ENCODE measurements at regions not wholly inside any gene's neighbourhood (a gene's known extent, or its start where the extent isn't known, plus 50 kb on each side); places are given as distances from the start of the nearest gene placed in this dataset.

DNA sequence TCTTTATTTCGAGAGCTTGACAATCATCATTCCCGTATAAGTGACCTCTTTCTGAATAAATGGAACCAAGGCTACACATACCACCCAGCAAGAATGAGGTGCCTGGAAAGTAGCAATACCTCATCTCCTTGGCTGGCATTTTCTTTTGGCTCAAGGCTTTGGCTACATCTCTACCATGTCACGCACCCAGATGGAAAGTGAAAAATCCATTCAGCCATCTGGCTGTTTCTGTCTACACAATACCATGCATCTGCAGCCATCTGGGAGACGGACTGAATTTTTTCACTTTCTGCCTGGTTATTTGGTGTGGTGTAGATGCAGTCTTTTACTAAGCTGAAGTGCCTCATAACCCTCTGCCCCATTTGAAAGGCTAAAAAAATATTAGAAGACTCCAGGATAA lies 566.9 kb downstream of the BCL11A start:
- Histone ChIP-seq H3F3A (ENCODE audit: insufficient read depth, low read length) (no peaks in the 10 kb centered on the region), H3K27me3 (ENCODE audit: insufficient read depth, low read length) (no peaks in the 10 kb centered on the region), H3K27ac (ENCODE audit: low read depth, low read length, poor library complexity, severe bottlenecking) (no peak overlapping the region), H3K4me1 (ENCODE audit: insufficient read depth, low read length, severe bottlenecking) (no peaks in the 10 kb centered on the region), H3K4me2 (ENCODE audit: low read length) (no peak overlapping the region), H2AFZ (ENCODE audit: low read length) (no peak overlapping the region), H3K79me2 (ENCODE audit: insufficient read depth, low read length) (no peaks in the 10 kb centered on the region), H3K9me2 (ENCODE audit: low read depth, low read length) (no peaks in the 10 kb centered on the region), H3K9me3 (ENCODE audit: low read length) (no peaks in the 10 kb centered on the region), H4K20me1 (ENCODE audit: insufficient read depth, low read length) (no peaks in the 10 kb centered on the region), H3K9ac (ENCODE audit: low read length) (no peak overlapping the region), H3K4me3 (ENCODE audit: low read depth, low read length, poor library complexity, severe bottlenecking) (no peak overlapping the region), H3K36me3 (ENCODE audit: insufficient read depth, low read length) (no peaks in the 10 kb centered on the region)
- TF ChIP-seq, protein P1, sequence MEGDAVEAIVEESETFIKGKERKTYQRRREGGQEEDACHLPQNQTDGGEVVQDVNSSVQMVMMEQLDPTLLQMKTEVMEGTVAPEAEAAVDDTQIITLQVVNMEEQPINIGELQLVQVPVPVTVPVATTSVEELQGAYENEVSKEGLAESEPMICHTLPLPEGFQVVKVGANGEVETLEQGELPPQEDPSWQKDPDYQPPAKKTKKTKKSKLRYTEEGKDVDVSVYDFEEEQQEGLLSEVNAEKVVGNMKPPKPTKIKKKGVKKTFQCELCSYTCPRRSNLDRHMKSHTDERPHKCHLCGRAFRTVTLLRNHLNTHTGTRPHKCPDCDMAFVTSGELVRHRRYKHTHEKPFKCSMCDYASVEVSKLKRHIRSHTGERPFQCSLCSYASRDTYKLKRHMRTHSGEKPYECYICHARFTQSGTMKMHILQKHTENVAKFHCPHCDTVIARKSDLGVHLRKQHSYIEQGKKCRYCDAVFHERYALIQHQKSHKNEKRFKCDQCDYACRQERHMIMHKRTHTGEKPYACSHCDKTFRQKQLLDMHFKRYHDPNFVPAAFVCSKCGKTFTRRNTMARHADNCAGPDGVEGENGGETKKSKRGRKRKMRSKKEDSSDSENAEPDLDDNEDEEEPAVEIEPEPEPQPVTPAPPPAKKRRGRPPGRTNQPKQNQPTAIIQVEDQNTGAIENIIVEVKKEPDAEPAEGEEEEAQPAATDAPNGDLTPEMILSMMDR (IDR thresholded peaks at IDR 0.05; ENCODE audit: low read length) = no peak
- no peak for TF ChIP-seq EZH2 (IDR thresholded peaks at IDR 0.05; ENCODE audit: borderline replicate concordance, low read length)

DNA sequence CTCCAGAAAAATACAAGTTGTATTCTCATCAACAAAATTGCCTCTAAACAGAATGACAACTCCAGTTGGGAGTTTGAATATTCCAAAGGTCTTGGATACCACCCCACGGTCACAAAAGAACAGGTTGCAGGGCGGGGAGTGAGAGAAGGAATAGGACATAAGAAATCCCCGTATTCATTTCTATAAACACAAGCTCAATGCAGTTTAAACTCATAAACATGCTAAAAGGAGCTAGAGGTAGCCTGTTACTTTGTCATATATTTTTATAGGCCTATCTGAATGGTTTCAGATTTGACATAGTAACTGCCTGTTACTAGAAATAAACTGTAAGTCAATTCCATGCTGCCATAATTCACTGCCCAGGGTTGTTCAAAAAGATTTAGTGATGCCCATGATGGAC lies 567.5 kb downstream of the BCL11A start:
- Histone ChIP-seq H3K9ac (ENCODE audit: low read length) (no peak overlapping the region), H3K79me2 (ENCODE audit: insufficient read depth, low read length) (no peaks in the 10 kb centered on the region), H3K36me3 (ENCODE audit: insufficient read depth, low read length) (no peaks in the 10 kb centered on the region), H3F3A (ENCODE audit: insufficient read depth, low read length) (no peaks in the 10 kb centered on the region), H3K27me3 (ENCODE audit: insufficient read depth, low read length) (no peaks in the 10 kb centered on the region), H3K4me3 (ENCODE audit: low read depth, low read length, poor library complexity, severe bottlenecking) (no peak overlapping the region), H3K4me2 (ENCODE audit: low read length) (no peak overlapping the region), H3K4me1 (ENCODE audit: insufficient read depth, low read length, severe bottlenecking) (no peaks in the 10 kb centered on the region), H4K20me1 (ENCODE audit: insufficient read depth, low read length) (no peaks in the 10 kb centered on the region), H3K9me3 (ENCODE audit: low read length) (no peaks in the 10 kb centered on the region), H3K9me2 (ENCODE audit: low read depth, low read length) (no peaks in the 10 kb centered on the region), H2AFZ (ENCODE audit: low read length) (no peak overlapping the region), H3K27ac (ENCODE audit: low read depth, low read length, poor library complexity, severe bottlenecking) (no peak overlapping the region)
- no peak for TF ChIP-seq EZH2 (IDR thresholded peaks at IDR 0.05; ENCODE audit: borderline replicate concordance, low read length)
- TF ChIP-seq, protein P1 (IDR thresholded peaks at IDR 0.05; ENCODE audit: low read length) = no peak

DNA sequence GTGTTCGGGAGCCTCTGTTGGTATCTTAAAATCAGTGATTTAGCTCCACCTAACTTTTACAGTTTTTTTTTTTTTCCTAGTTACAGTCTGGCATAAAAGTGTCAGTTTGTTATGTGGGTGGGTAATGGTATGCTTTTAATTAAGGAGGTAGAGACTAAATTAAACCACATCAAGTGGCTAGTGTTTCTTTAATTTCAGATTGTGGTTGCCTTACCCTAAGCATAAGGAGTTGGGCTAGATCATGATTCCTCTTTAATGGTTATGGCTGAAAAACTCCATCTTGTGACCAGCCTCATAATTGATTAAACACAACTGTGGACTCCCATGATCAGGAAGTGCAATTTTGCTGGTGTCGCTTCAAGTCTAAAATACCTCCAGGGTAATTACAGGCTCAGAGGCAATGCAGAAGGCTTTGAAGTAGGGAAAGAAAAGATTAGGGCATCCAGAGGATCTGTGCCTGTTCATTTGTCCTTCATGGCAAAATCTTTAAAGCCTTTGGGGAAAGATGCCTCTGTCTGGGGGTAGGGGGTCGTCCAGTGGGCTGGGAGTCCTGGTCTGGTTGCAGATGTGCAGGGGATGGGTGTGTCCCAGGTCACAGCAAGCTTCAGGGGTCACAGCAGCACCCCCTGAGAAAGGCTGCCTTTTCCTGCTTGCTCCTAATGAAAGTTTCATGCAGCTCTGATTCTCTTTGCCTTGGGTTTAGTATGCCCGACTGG lies 579.2 kb downstream of the BCL11A start:
- Histone ChIP-seq H3K4me1 (ENCODE audit: insufficient read depth, low read length, severe bottlenecking) (no peaks in the 10 kb centered on the region), H2AFZ (ENCODE audit: low read length) (no peak overlapping the region), H3F3A (ENCODE audit: insufficient read depth, low read length) (no peaks in the 10 kb centered on the region), H4K20me1 (ENCODE audit: insufficient read depth, low read length) (no peaks in the 10 kb centered on the region), H3K9me2 (ENCODE audit: low read depth, low read length) (no peaks in the 10 kb centered on the region), H3K9me3 (ENCODE audit: low read length) (no peaks in the 10 kb centered on the region), H3K27me3 (ENCODE audit: insufficient read depth, low read length) (no peaks in the 10 kb centered on the region), H3K36me3 (ENCODE audit: insufficient read depth, low read length) (no peaks in the 10 kb centered on the region), H3K79me2 (ENCODE audit: insufficient read depth, low read length) (no peaks in the 10 kb centered on the region), H3K27ac (ENCODE audit: low read depth, low read length, poor library complexity, severe bottlenecking) (no peak overlapping the region), H3K4me2 (ENCODE audit: low read length) (no peak overlapping the region), H3K9ac (ENCODE audit: low read length) (no peak overlapping the region), H3K4me3 (ENCODE audit: low read depth, low read length, poor library complexity, severe bottlenecking) (no peak overlapping the region)
- TF ChIP-seq, protein P1 (IDR thresholded peaks at IDR 0.05; ENCODE audit: low read length) = no peak
- no peak for TF ChIP-seq EZH2 (IDR thresholded peaks at IDR 0.05; ENCODE audit: borderline replicate concordance, low read length)

Data from OCI-LY1 (cell line).